Glomerular visceral epithelial cell (primary cell): ENCODE measurements at regions not wholly inside any gene's neighbourhood (a gene's known extent, or its start where the extent isn't known, plus 50 kb on each side); places are given as distances from the start of the nearest gene placed in this dataset.
"Not testable (repeated sequence)": the region's sequence is repeated elsewhere in the genome, so short reads cannot be mapped to it uniquely, and the experiment has no call there.

Source experiments
- DNase-seq: peaks from one replicate; pipeline ENCODE4 v3.0.0-alpha.2; 2016; ENCODE audit errors: extremely low spot score

DNA sequence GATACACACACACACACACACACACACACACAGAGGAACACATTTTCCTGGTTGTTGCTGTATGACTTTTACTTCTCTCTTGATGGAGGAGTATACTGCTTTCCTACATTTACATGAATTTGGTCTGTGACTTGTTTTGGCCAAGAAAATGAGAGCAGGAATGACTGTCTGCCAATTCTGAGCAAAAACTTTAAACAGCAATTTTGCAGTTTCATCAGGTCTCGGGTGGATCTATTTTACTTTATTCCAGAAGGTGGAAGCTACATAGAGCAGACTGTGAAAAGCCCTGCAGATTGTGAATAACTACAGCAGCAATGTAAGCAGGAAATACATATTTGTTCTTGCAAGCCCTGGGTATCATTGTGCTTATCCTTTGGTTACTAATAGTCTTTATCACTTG is 1350.0 kb upstream of the EPHA6 start:
- DNase-seq: no peak

DNA sequence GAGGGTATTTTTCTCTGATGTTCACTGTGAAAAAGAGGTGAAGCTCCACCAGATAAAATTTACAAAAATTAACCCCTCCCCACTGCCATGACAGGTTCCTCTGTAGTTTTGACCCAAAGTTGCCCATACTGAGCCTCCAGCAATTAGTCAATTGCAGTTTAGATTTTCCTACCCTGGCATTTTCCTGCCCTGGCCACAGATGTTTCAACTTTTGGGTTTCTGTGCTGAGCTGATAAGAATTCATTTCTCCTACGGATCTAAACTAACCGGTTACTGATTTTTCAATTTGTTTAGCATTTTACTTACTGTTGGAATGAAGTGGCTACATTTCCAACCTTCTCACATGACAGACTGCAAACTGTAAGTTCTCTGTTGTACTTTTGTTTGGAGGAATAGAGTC is 1346.1 kb upstream of the EPHA6 start:
- no peak for DNase-seq

DNA sequence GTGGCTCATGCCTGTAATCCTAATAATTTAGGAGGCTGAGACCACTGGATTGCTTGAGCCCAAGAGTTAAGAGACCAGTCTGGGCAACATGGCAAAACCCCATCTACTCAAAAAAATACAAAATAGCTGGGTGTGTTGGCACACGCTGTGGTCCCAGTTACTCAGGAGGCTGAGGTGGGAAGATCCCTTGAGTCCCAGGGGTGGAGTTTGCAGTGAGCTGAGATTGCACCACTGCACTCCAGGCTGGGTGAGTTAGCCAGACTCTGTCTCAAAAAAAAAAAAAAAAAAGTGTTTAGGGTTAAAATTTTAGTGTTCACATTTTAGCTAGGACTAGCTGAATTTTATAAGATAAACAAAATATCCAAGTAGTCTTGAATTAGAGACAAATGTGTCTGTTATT is 1340.1 kb upstream of the EPHA6 start:
- no peak for DNase-seq

DNA sequence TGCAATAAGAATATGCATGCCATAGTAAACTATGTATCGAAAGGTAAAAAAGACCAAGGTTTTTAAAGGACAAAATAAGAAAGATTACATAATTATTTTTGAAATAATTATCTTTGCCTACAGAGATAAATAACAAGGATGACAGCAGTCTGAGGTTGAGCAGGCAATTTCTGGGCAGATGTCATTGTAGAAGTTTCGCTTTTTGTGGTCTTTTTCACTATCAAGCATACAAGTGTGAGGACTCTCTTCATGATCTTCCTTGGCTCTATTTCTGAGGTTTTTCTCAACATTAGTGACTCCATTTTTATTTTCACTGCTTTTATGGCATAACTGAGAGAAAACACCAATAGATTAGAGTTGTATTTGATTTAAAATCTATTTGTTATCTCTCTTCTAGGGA is 1337.9 kb upstream of the EPHA6 start:
- DNase-seq: no peak

DNA sequence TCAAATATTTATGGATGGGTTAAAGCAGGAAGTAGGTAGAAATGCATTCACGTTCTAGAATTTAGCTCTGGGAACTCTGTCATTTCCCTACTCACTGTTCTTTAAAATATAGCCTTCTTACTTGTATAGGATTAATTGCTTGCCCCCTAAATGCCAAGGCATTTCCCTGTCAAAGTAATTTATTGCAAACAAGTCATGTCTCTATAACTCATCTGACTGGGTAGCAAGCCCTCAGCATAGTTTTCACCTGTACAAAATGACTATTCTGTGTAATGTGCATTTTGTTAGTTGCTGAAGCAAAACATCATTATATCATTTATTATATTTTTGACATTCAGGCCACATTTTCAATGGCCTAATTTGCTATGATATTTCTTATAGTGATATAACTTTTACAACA is 1308.2 kb upstream of the EPHA6 start:
- no peak for DNase-seq

DNA sequence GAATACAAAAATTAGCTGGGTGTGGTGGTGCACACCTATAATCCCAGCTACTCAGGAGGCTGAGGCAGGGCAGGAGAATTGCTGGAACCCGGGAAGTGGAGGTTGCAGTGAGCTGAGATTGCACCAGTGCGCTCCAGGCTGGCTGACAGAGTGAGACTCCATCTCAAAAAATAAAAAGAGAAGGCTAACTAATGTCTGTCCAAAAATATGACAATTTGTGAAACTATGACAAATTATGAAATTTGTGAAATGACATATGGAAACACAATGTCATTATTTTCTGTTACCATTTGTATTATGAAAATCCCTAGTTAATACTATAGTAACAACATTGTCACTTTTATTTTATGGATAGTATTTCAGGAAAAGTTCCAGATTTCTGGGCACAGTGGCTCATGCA is 1306.3 kb upstream of the EPHA6 start:
- no peak for DNase-seq

DNA sequence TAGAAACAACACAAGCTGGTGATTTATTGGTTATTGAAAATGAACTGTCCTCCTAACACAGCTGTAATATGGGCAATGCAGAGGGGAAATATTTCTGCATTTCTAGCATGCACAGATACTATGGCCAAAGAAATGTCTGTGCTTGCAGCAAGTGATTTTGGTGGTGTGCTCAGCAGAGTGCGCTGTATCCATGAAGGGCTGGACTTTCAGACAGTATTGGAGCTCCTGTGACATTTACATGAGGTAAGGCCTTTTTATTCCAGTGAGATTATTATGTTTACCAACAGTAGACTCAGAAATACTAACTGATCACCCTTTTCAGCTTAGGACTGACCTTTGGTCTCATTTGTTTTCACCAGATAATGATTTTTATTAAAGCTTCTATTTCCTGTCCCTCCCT is 1302.6 kb upstream of the EPHA6 start:
- DNase-seq: no peak

DNA sequence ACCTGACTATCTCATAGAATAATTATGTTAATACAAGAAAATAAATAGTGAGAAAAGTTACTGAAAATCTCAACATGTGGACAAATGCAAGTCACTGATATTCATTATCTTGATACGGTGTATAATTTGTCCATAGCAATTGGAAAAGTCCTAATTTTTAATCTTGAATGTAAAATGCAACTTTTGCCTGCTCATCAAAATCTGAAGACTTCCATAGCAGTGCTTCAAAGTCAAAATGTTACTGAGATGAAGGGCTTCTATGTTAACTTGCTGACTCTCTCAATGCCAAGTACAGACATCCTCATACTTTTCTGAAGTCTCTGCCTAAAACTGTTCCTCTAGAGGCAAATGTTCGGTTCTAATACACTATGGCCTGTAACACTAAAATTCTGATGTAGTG is 1300.1 kb upstream of the EPHA6 start:
- no peak for DNase-seq

DNA sequence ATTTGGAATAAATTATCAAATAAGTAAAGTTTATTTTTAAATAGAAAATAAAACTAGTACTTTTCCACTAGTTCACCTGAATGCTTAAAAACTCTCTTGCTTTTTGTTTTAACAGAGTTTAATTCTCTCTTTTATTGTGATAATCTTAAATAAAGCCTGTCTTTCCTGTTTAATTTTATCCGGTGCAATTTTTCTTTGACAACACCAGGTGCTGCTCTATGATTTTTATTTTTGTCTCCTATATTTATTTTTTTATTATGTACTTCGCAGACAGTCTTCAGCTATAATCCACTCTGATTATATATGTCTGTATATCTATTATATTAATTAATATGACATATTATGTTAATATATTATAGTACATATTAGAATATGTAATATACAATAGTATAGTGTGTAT is 1293.0 kb upstream of the EPHA6 start:
- no peak for DNase-seq

DNA sequence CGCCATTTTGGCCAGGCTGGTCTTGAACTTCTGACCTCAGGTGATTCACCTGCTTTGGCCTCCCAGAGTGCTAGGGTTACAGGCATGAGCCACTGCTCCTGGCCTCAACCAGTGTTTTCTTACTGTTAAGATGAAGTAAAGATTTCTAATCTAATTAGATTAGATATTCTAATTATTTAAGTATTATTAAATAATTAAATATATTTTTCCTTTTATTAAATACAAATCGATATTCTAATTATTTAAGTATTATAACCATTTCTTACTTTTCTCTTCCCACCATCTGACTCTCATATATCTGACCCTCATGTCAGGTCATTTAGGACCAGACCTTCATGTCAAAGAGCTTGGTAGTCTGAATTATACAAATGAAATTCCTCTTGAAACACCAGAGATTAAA is 1291.9 kb upstream of the EPHA6 start:
- DNase-seq: no peak

DNA sequence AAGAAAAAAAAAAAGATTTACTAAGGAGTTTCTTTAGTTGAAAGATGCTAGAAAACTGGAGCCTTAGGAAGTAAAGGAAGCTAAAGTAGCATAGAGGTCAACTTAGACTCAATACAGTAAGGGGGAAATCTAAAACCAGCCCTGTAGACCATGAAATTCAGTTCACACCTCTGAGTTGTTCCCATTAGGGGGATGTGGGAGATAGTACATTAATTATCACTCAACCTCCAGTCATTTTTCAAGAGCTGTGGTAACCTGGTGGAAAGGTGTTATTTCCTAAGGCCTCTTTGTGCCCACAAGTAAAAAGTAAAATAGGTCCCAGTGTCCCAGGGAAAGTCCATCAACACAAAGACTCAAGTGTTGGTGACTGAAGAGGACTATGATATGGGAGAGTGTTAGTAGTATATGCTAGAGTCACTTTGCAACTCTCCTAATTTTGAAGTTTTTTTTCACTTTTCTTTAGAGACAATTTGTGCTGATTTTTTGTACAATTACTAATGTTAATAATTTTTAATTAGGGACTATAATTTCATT is 1274.4 kb upstream of the EPHA6 start:
- DNase-seq: no peak

DNA sequence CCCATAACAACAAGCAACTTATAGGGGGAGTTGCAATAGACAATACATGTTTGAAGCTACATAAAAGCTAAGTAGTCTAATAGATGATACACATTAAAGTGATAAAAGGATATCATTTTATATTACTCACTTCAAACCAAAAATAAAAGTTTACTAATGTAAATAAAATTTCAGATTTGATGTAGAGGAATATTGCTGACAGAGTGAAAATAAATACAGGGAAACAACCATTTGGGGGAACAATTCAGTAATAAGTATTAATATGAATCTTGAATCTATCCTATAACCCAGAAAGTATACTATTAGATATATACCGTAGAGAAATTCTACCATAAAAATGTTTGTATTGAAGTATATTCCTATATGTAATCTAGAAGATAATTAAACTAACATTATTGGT is 1248.9 kb upstream of the EPHA6 start:
- no peak for DNase-seq

DNA sequence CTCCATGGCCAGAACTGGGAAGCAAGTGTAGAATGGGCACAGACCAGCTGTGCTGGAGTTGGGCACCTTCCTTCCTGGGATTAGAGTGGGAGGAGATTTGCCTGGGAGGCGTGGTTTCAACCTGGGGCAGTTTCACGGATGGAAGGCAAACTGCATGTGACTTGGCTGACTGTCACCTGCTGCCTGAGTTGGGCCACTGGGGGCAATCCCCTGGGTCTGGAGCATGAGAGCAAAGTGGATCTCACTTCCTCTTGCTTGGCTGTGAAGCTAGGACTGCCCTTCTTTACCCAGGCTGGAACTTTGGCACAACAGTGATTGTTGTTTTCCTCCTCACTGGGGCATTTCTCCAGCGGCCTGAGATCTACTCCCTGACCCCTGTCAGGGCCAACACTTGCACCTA is 1247.0 kb upstream of the EPHA6 start:
- no peak for DNase-seq

DNA sequence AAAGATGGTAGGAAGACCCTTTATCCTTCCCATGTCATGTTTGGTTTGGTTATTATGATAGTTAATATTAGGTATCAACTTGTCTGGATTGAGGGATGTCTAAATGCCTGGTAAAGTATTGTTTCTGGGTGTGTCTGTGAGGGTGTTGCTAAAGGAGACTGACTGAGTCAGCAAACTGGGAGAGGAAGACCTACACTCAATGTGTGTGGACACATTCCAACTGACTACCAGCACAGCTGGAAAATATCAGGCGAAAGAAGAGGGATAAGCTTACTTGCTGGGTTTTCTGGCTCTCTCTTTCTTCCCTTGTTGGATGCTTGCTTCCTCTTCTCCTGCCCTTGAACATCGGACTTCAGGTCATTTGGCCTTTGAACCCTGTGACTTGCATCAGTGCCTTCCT is 1227.6 kb upstream of the EPHA6 start:
- DNase-seq: no peak

DNA sequence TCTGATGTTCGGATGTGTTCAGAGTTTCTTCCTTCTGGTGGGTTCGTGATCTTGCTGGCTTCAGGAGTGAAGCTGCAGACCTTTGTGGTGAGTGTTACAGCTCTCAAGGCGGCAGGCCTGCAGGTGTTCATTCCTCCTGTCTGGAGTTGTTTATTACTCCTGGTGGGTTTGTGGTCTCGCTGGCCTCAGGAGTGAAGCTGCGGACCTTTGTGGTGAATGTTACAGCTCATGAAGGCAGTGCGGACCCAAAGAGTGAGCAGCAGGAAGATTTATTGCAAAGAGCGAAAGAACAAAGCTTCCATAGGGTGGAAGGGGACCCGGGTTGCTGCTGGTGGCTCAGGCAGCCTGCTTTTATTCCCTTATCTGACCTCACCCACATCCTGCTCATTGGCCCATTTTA is 1226.8 kb upstream of the EPHA6 start:
- DNase-seq: not testable (repeated sequence)

DNA sequence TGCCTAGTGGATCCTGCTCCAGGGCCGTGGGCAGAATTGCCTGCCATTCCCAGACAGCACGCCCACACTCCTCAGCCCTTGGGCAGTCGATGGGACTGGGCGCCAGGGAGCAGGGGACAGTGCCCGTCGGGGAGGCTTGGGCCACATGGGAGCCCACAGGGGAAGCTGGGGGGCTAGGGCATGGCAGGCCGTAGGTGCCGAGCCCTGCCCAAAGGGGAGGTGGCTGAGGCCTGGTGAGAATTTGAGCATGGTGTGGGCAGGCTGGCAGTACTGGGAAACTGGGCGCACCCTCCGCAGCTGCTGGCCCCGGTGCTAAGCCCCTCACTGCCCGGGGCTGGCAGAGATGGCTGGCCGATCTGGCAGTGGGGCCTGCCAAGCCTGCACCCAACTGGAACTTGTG is 1225.9 kb upstream of the EPHA6 start:
- no peak for DNase-seq

DNA sequence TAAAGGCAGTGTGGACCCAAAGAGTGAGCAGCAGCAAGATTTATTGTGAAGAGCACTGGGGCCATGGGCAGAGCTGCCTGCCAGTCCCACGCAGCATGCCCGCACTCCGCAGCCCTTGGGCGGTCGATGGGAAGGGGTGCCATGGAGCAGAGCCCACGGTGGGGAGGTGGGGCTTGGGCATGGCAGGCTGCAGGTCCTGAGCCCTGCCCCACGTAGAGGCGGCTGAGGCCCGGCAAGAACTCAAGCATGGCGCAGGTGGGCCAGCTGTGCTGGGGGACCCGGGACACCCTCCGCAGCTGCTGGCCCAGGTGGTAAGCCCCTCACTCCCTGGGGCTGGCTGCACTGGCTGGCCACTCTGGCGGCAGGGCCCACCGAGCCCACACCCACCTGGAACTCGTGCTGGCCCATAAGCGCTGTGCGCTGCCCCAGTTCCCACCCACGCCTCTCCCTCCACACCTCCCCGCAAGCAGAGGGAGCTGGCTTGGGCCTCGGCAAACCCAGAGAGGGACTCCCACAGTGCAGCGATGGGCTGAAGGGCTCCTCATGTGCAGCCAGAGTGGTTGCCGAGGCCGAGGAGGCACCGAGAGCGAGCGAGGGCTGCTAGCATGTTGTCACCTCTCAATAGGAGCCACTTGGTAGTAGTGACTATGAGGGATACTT is 1218.8 kb upstream of the EPHA6 start:
- DNase-seq: no peak

DNA sequence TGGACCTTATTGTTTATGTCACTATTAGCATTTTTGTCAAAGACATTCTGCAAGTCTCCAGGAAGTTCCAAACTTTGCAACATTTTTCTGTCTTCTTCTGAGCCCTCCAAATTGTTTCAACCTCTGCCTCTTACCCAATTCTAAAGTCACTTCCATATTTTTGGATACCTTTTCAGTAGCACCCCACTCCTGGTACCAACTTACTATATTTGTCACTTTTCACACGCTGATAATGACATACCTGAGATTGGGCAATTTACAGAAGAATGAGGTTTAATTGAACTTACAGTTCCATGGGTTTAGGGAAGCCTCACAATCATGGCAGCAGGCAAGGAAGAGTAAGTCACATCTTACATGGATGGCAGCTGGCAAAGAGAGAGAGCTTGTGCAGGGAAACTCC is 1206.5 kb upstream of the EPHA6 start:
- DNase-seq: no peak

DNA sequence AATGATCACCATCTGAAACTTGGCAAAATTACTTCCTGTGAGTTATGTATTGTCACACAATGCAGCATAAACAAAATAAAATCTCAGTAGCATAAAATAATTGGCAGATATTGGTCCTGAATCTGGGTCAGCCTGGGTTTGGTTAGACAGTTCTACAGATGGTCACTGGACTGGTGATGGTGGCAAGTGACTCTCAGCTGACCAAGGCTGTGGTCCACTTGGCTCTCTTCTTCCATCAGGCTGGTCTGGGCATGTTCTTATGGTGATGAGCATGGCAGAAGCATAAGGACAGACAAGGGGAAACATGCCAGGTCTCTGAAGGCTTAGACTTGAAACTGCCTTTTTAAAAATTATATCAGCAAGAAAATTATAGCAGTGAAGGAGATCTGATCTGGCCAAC is 1205.0 kb upstream of the EPHA6 start:
- DNase-seq: no peak

DNA sequence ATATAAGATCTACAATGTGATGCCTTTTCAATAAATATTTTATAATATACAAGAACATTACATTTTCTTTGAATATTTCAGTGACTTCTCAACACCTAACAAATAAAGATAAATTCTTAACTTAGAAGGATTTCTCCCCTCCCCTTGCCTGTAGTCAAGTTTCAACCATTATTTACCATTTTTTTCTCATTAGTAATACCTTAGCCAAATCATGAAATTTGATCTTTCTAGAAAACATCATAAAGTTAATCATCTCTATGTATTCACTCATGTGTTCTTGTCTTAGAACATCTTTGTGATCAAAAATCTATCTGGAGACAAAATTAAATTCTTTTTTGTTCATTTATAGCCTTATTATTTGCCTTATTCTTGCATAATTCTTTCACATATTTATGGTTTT is 1201.8 kb upstream of the EPHA6 start:
- no peak for DNase-seq

DNA sequence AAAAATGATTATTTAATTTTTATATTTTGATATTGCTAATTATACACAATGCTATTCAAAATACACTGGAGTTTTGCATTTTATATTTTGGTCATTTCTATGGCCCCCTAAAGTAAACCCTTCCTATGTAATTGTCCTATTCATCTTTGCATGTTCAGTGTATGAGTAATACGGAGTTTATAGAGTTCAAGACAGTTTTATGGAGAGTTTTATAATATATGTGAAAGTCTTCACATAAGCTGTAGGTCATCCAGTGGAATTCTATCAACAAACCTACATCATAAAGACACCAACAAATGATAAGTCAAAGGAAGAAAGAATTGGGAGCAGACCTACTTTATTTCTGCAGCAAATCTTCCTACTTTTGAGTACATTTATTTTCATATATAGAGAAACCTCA is 1200.4 kb upstream of the EPHA6 start:
- no peak for DNase-seq

DNA sequence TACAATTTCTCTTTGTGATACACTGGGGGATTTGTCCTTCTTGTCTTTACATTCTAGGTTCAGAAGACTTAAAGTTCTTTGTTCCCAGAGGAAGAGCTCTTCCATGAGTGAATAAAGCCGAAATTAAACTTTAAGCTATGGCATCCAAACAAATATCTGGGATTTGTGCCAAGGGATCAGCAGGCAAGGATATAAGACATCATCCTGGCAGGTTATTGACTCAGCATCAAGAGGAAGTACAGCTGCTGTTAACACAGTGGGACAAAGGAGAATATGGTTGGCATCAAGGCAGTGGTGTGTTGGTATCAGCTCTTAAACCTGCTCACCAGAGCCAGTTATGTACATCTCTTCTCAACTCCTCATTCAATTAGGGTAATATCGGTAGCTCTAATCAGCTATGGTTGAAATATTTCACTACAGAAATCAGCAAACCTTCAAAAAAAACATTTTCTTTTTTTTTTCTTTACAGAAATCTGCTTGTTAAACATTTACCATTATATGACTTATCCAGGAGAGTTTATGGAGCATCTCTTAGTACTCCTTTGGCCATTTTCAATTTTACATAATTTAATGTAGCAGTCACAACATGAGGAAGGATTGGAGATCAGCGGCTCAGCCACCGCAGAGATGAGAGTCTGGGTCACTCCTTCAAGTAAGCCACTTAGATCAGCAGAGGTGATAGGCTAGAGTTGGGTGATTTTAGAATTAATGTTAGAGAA is 1198.6 kb upstream of the EPHA6 start:
- DNase-seq: peak; percentile 57

DNA sequence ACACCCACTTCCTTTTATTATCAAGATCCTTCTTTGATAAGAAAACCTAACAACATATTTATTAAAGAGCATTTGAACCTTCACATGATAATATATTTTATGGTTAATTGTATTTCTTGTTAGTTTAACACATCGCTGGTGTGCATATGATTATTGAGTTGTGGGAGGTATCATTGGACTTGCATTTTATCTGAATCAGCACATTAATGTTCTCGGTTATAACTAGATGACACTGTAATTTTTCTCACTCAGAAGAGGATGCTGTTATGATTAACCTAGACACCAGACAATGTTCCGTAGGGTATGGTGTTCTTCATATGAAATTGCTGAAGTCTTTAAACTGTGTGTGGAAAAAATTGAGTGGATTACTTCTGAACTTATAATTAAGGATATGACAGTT is 1188.3 kb upstream of the EPHA6 start:
- DNase-seq: no peak

DNA sequence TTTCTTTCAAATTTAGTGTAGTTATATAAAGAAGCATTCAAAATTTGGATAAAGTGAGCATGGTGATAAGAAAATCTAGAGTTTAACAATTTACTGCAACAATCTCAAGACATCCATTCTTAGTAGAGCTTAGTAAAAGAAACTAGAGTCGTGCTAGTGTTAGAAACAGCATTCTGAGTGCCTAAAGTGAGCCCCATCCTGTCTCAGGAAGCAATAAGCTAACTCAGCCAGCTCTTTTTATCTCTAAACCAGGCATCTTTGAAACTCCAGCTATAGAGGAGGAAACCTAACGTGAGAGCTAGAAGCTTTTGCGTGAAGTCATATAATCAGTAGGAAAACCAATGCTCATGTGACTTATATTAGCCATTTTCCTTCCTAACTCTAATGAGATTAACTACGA is 1187.1 kb upstream of the EPHA6 start:
- no peak for DNase-seq
